ENCODE measurements at regions not wholly inside any gene's neighbourhood (a gene's known extent, or its start where the extent isn't known, plus 50 kb on each side); places are given as distances from the start of the nearest gene placed in this dataset.

GRCh38 chr19:53696951-53697350 is 65.2 kb downstream of the DPRX start:
- TF ChIP-seq POLR2AphosphoS5 (IDR thresholded peaks at IDR 0.05; ENCODE audit: low read depth, low read length), result no peak
- no peak for TF ChIP-seq GABPA (IDR thresholded peaks at IDR 0.05; ENCODE audit: low read depth)
- TF ChIP-seq TAF1 (IDR thresholded peaks at IDR 0.05; ENCODE audit: borderline replicate concordance, low read depth, low read length), result no peak
- TF ChIP-seq RAD21 (IDR thresholded peaks at IDR 0.05; ENCODE audit: low read length), result no peak
- TF ChIP-seq TEAD4 (IDR thresholded peaks at IDR 0.05; ENCODE audit: borderline replicate concordance, insufficient read depth), result no peak
- no peak for TF ChIP-seq EP300 (IDR thresholded peaks at IDR 0.05; ENCODE audit: borderline replicate concordance in 1 of 2, low read depth in 1 of 2, low read length in 1 of 2)
- no peak for TF ChIP-seq SIN3A (IDR thresholded peaks at IDR 0.05; ENCODE audit: borderline replicate concordance, low read depth, low read length)
- no peak for TF ChIP-seq ZBTB33 (IDR thresholded peaks at IDR 0.05; ENCODE audit: borderline replicate concordance, low read depth)
- TF ChIP-seq, protein P1, sequence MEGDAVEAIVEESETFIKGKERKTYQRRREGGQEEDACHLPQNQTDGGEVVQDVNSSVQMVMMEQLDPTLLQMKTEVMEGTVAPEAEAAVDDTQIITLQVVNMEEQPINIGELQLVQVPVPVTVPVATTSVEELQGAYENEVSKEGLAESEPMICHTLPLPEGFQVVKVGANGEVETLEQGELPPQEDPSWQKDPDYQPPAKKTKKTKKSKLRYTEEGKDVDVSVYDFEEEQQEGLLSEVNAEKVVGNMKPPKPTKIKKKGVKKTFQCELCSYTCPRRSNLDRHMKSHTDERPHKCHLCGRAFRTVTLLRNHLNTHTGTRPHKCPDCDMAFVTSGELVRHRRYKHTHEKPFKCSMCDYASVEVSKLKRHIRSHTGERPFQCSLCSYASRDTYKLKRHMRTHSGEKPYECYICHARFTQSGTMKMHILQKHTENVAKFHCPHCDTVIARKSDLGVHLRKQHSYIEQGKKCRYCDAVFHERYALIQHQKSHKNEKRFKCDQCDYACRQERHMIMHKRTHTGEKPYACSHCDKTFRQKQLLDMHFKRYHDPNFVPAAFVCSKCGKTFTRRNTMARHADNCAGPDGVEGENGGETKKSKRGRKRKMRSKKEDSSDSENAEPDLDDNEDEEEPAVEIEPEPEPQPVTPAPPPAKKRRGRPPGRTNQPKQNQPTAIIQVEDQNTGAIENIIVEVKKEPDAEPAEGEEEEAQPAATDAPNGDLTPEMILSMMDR (IDR thresholded peaks at IDR 0.05), result no peak
- no peak for TF ChIP-seq FOXM1 (IDR thresholded peaks at IDR 0.05; ENCODE audit: low read depth)
- TF ChIP-seq, protein P2, sequence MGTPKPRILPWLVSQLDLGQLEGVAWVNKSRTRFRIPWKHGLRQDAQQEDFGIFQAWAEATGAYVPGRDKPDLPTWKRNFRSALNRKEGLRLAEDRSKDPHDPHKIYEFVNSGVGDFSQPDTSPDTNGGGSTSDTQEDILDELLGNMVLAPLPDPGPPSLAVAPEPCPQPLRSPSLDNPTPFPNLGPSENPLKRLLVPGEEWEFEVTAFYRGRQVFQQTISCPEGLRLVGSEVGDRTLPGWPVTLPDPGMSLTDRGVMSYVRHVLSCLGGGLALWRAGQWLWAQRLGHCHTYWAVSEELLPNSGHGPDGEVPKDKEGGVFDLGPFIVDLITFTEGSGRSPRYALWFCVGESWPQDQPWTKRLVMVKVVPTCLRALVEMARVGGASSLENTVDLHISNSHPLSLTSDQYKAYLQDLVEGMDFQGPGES (IDR thresholded peaks at IDR 0.05; ENCODE audit: low read depth, low read length), result no peak
- no peak for TF ChIP-seq USF1 (IDR thresholded peaks at IDR 0.05; ENCODE audit: borderline replicate concordance, low read depth)
- no peak for TF ChIP-seq EZH2phosphoT487 (IDR thresholded peaks at IDR 0.05; ENCODE audit: borderline replicate concordance, low read depth)
- TF ChIP-seq JUND (IDR thresholded peaks at IDR 0.05), result no peak
